Stimulated activated CD4-positive, alpha-beta T cell treated with anti-CD3 and anti-CD28 coated beads, TNF-alpha, amount 100 ng/mL, for 24 hours (primary cell): ENCODE measurements at regions not wholly inside any gene's neighbourhood (a gene's known extent, or its start where the extent isn't known, plus 50 kb on each side); places are given as distances from the start of the nearest gene placed in this dataset.

Experiments used
- DNase-seq, 3 experiments: peaks; one replicate each; pipeline ENCODE4 v3.0.0-alpha.2; 2020; ENCODE audit warnings: low read depth in 3 of 3

DNA sequence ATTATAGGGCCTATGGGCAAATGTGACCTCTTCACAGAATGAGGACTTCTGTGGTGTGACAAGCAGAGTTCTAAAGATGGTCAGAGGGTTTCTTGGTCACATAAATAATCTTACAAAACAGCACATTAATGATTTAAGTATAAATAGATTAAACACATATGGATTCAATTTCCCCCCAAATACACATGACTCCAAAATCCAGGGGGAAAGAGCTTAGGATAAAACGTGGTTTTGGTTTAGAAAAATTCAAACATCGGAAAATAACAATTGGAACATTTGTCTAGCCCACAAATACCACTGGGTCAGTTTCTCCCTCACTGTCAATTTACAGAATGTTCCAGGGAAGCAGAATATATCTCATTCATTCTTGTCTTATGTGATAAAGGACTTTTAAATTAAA, 283.1 kb downstream of the COG6 start:
- no peak for DNase-seq

DNA sequence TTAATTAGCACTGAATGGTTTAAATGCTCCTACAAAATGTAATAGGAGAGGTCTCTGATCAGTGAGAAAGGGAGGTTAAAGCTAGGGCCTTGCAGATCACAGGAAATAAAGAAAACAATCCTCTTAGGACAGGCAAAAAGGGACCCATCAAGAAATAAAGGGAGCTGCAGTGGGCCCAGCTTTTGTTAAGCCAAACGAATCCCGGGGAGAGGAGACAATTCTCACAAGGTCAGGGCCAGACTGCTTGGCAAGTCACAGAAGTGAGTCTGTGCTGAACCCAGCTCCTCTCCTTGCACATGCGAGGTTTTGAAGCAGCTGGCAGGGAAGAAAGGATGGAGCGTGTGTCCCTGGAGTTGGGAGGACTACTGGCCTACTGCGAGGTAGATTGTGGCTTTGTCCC, 285.8 kb downstream of the COG6 start:
- DNase-seq, result no peak

DNA sequence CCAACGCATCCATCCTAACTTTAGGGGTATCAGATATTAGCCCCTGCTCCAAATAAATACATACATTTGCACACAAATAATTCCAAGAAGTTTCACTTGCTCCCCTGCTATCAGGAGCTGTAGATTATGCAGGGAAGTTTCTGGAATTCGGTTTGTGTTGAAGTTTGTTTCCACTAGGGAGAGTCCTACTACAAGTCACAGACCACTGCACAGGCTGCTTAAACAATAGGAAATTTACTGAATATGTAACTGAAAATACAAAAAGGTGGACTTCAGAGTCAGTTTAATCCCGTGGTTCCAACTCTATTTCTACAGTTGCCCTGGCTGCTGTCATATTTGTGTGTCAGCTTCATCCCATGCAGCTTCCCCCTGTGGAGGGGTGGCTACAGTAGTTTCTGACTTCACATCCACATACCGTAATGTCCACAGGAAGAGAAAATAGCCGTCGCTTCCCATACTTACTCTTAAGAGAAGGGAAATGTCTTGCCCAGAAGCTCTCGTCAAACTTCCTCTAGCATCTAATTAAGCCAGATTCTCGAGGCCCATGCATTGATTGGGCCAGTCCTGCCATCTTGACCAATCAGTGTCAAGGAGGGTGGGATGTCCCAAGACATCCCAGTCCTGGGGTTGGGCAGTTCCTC, 286.6 kb downstream of the COG6 start:
- DNase-seq, result no peak

- DNase-seq, result peak; percentile 57 to 75 (median 61)
These were observed 287.3 kb downstream of the COG6 start for GRCh38 chr13:39942552-39943273.

DNA sequence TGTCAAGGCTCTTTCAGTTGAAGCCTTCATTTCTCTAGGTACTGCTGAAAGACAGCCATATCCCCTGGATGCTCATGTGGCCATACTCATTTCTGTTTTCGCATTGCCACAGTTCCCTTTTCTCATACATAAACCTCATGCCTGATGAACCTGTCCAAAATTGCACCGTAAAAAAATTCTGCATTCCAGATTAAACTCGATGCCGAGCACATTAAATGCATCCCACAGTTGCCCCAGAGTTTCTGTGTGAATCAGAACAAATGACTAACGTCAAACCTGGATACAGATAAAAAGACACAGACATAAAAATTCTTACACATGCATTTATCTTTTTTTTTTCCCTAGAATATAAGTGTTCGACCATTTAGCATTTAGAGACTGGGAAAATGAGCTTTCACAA, 288.2 kb downstream of the COG6 start:
- no peak for DNase-seq

DNA sequence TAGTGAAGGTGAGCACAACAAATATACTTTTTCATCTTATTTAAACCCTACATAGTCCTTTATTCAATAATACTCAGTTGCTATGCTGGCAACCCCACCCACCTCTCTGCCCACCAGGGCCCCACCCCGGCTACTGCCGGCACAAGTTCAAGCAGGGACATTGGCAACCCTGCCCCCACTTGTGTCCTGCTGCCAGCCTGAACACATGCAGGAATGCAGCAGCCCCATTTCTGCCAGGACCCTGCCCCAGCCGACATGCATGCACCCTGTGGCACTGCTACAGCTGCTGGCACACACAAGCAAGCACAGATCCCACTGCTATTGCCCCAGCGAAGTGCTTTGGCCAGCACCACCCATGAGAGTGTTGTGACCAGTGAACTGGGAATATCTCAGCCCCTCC, 289.8 kb downstream of the COG6 start:
- no peak for DNase-seq

DNA sequence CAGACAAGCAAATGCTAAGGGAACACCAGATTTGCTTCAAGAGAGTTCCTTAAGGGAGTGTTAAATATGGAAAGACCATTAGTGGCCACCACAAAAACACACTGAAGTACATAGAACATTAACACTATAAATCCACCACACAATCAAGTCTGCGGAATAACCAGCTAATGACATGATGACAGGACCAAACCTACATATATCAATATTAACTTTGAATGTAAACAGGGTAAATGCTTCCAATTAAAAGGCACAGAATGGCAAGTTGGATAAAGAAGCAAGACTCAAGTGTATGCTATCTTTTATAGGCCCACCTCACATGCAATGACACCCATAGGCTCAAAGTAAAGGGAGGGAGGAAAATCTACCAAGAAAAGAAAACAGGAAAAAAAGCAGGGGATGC, 291.3 kb downstream of the COG6 start:
- no peak for DNase-seq

GRCh38 chr13:39951301-39951700, 295.8 kb downstream of the COG6 start:
- DNase-seq, result no peak

DNA sequence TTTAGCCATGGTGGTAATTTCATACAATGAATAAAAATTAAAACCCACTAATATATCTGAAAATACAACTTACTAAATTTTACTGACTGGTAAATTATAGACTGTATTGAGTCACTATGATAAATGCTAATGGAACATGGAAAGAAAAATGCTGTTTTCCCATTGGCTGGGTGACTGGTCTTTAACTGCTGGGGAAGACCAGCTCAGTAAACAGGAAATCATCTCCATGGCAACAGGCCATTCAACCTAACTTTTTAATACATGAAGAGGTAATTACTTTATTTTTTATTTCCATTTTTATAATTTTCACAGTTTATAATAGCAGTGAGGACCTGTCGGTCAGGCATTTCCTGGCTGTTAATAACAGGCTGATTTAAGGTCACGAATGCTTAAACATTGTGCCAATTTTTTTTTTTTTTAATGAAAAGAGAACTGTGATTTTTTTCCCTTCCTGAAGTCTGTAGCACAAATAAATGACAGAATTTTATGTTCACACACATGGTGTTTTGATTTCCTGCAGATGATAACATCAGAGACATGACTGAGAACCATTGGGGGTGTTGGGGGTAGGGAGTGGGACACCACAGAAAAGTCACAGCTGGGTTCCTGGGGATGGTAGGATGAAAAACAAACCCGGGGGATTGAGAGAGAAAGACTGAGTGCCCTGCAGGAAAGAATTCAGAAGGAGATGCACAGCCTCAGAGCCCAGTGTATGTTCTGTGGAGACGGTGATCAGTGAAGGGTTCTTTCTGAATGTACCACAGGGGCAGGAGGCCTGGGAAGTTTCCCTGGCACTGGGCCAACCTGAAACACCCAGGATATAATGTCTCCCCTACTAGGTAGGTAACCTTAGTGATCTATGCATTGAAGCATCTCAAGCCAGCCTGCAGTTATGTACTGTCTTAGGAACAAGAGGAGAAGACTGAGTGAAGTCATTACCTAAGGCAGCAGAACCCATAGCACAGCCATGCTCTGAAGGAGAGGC, 297.1 kb downstream of the COG6 start:
- DNase-seq, result no peak

GRCh38 chr13:39954476-39954875, 299.0 kb downstream of the COG6 start:
- no peak for DNase-seq

- no peak for DNase-seq
These were observed 300.1 kb downstream of the COG6 start for GRCh38 chr13:39955560-39955959.

- peak; percentile 9 to 32 (median 24) for DNase-seq
These were observed 300.6 kb downstream of the COG6 start for GRCh38 chr13:39956036-39956435.

DNA sequence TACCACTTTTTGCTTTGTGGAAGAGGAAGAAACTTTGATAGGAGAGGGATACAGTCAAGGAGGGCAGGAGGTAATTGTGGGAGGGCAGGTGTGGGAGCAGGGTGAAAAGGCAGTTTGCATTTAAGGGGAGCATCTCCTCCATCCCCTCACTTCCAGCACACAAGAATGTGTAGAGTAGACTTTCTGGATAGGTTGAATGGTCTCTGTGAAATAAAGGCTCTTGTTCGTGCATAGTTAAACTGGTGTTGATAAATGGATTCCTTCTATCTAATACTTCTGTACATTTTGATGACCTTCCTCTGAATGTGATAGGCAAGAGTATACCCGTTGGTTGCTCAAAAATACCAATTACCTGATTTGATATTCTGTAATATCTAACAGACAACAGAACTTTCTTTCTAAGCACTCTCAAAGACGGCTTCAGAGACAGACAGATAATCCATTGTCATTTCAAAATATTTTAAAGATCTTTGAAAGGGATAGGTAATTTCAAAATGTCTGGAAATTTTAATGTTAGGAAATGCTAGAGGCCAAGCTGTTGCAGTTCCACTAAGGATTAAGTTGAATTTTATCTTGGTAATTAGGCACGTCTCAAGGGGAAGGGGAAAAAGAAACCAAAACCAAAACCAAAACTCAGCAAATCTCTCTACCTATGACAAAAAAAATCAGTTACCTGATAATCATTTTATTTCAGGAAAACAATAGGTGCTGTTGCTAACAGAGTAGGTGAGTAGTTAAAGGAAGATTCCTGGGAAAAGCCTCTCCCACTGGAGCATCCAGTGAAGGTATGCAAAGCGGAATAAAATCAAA, 302.6 kb downstream of the COG6 start:
- DNase-seq, result no peak

GRCh38 chr13:39959497-39960144, 304.2 kb downstream of the COG6 start:
- no peak for DNase-seq

DNA sequence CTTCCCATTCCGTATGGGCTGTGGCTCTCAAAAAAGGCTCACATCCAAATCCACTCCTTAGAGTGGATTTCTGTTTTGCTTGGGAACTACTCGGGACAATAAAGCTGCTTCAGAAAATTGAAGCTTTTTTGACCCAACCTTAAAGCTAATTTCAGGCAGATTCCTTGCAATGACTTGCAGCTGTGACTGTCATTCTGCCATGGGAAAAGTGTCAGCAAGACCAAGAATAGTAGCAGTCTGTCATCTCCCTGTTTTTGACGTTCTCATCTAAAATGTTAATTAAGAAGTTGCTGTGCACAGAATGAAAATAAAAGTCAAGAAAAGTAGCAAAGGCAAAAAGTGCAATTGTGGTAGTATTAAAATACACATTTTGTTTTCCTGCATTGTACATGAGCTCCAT, 304.7 kb downstream of the COG6 start:
- no peak for DNase-seq

DNA sequence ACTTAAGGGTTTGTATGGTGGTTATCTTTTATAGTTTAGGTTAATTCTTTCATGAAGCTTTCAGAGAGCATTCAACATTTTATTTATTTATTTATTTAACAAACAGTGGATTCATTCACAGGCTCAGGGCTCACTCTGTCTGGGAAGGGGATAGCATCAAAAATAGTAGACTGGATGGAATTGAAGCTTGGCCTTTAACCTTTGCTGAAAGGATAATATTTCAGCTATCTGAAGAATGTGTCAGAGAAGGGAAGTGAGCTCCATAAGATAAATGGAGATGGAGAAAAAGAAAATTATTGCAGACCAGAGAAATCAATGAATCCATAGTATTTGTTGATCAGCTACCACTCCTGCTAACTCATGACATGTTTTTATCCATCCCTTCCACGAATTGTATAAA, 305.6 kb downstream of the COG6 start:
- DNase-seq, result no peak

GRCh38 chr13:39963612-39964011, 308.1 kb downstream of the COG6 start:
- no peak for DNase-seq

DNA sequence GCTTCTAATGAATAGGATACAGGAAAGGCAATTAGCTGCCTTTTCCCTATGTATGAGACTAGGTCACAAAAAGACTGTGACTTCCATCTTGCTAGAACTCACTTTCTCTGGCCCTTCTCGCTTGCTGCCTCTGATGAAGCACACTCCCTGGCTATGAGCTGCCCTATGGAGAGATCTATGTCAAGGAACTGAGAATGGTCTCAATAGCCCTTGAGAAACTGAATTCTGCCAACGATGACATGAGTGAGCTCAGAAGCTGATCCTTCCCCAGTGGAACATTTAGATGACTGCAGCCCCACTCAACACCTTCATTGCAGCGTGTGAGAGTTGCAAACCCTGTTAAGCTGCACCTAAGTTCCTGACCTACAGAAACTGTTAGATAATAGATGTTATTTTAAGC, 309.8 kb downstream of the COG6 start:
- DNase-seq, result no peak

DNA sequence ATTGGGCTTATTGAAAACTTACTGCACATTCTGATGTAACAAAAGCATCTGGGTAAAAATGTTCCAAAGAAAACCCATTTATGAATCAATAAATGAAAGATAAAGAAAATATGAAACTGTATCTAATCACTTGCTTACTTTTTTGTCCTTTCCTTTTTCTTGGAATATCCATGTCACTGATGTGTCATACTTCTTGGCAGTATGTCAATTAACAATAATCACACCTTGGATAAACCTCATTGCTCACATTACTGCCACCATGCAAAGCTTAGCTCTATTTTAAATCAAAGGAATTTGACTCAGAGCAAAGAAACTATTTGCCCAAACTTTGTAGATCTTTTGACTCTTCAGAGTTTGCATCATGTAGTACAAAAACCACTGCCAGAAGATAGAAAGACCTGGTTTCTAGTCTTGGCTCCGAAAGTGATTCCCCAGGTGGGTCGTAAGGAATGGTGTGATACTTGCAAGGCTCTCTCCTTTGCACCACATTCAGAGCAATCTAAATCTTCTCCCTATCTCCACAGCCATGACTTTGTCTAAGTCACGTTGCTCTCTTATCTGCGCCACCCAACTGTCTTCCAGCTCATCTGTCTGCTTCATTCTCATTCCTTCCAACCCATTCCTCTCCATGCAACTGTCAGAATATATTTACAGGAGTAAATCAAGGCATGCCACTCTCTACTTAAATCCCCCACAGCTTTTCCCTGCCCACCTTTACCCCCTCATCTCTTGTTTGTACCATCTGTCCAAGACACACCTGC, 311.9 kb downstream of the COG6 start:
- no peak for DNase-seq
